Osteoblast (primary cell): ENCODE measurements at regions not wholly inside any gene's neighbourhood (a gene's known extent, or its start where the extent isn't known, plus 50 kb on each side); places are given as distances from the start of the nearest gene placed in this dataset.

Experiments used
- DNase-seq: peaks from one replicate; pipeline ENCODE4 v3.0.0; 2011; ENCODE audit warnings: low spot score, mixed read lengths; ENCODE audit not compliant: insufficient read length; ENCODE audit errors: missing footprints
- H2AFZ ChIP-seq: 2 replicates; pipeline ENCODE4 v1.6.0; 2011; ENCODE audit warnings: mild to moderate bottlenecking, low read length
- H3K27ac ChIP-seq: 2 replicates; pipeline ENCODE4 v1.5.1; 2011; ENCODE audit warnings: mild to moderate bottlenecking, low read depth, low read length, moderate library complexity
- H3K27me3 ChIP-seq: 2 replicates; pipeline ENCODE4 v1.6.0; 2012; ENCODE audit warnings: mild to moderate bottlenecking, control low read depth, inconsistent platforms, low read length, moderate library complexity; ENCODE audit not compliant: insufficient read depth
- H3K36me3 ChIP-seq: 2 replicates; pipeline ENCODE4 v1.5.1; 2011; ENCODE audit warnings: mild to moderate bottlenecking, low read length, control low read depth, moderate library complexity; ENCODE audit not compliant: insufficient read depth
- H3K4me1 ChIP-seq: 2 replicates; pipeline ENCODE4 v1.5.1; 2011; ENCODE audit warnings: mild to moderate bottlenecking, low read length, control low read depth, moderate library complexity; ENCODE audit not compliant: insufficient read depth
- H3K4me2 ChIP-seq: 2 replicates; pipeline ENCODE4 v1.6.0; 2011; ENCODE audit warnings: mild to moderate bottlenecking, low read length; ENCODE audit not compliant: insufficient read depth
- H3K4me3 ChIP-seq: fragments of 200-600 bp; sonication (generic); 3 replicates; pipeline ENCODE4 v1.5.1; 2012; ENCODE audit warnings: mild to moderate bottlenecking, low read length, inconsistent platforms; ENCODE audit not compliant: insufficient read depth
- H3K79me2 ChIP-seq: 2 replicates; pipeline ENCODE4 v1.6.0; 2012; ENCODE audit warnings: mild to moderate bottlenecking, low read length, control low read depth, inconsistent platforms; ENCODE audit not compliant: insufficient read depth
- H3K9me3 ChIP-seq: 2 replicates; pipeline ENCODE4 v1.5.1; 2011; ENCODE audit warnings: low read depth, low read length, control low read depth
- H4K20me1 ChIP-seq: 2 replicates; pipeline ENCODE4 v1.6.0; 2012; ENCODE audit warnings: mild to moderate bottlenecking, low read length, control low read depth; ENCODE audit not compliant: insufficient read depth
- CTCF ChIP-seq: IDR thresholded peaks from 2 replicates; pipeline ENCODE4 v1.5.1; 2011; ENCODE audit warnings: mild to moderate bottlenecking, low read depth, low read length, moderate library complexity; ENCODE audit errors: extremely low read depth

- Histone ChIP-seq H3K9me3 (peaks cover 6% of the 10 kb centered on the region), H3K79me2 (no peaks in the 10 kb centered on the region), H3K27ac (no peak overlapping the region), H3K36me3 (no peaks in the 10 kb centered on the region), H3K4me3 (no peak overlapping the region), H3K4me1 (no peaks in the 10 kb centered on the region), H2AFZ (no peak overlapping the region), H3K4me2 (no peak overlapping the region), H4K20me1 (no peaks in the 10 kb centered on the region), H3K27me3 (no peaks in the 10 kb centered on the region)
- no peak for DNase-seq
- no peak for TF ChIP-seq CTCF
Measured at GRCh38 chr2:125596612-125597011, 1059.3 kb upstream of the GYPC start.

GRCh38 chr2:125615438-125615837, 1040.5 kb upstream of the GYPC start:
- H3K79me2 ChIP-seq = no peaks in the 10 kb centered on the region
- no peaks in the 10 kb centered on the region for H3K27me3 ChIP-seq
- no peak overlapping the region for H3K4me3 ChIP-seq
- no peak for DNase-seq
- H4K20me1 ChIP-seq = no peaks in the 10 kb centered on the region
- no peaks in the 10 kb centered on the region for H3K4me1 ChIP-seq
- no peak overlapping the region for H3K27ac ChIP-seq
- no peak overlapping the region for H3K4me2 ChIP-seq
- H3K36me3 ChIP-seq = no peaks in the 10 kb centered on the region
- peaks cover 5% of the 10 kb centered on the region for H3K9me3 ChIP-seq
- TF ChIP-seq CTCF = no peak
- H2AFZ ChIP-seq = no peak overlapping the region

GRCh38 chr2:125630377-125630776, 1025.6 kb upstream of the GYPC start:
- Histone ChIP-seq H3K4me1 (no peaks in the 10 kb centered on the region), H3K4me2 (no peak overlapping the region), H4K20me1 (no peaks in the 10 kb centered on the region), H3K79me2 (no peaks in the 10 kb centered on the region), H3K9me3 (peaks cover 2% of the 10 kb centered on the region), H3K27me3 (no peaks in the 10 kb centered on the region), H3K27ac (no peak overlapping the region), H2AFZ (no peak overlapping the region), H3K36me3 (no peaks in the 10 kb centered on the region), H3K4me3 (no peak overlapping the region)
- no peak for DNase-seq
- TF ChIP-seq CTCF = no peak

- no peaks in the 10 kb centered on the region for H4K20me1 ChIP-seq
- no peaks in the 10 kb centered on the region for H3K27me3 ChIP-seq
- no peaks in the 10 kb centered on the region for H3K36me3 ChIP-seq
- H3K79me2 ChIP-seq = no peaks in the 10 kb centered on the region
- no peaks in the 10 kb centered on the region for H3K9me3 ChIP-seq
- H3K4me1 ChIP-seq = no peaks in the 10 kb centered on the region
- DNase-seq = no peak
- no peak overlapping the region for H3K4me3 ChIP-seq
- no peak for TF ChIP-seq CTCF
- H3K27ac ChIP-seq = no peak overlapping the region
- H2AFZ ChIP-seq = no peak overlapping the region
- no peak overlapping the region for H3K4me2 ChIP-seq
Measured at GRCh38 chr2:125634662-125635061, 1021.3 kb upstream of the GYPC start.
